Endothelial cell (in vitro differentiated cells): ENCODE measurements at regions not wholly inside any gene's neighbourhood (a gene's known extent, or its start where the extent isn't known, plus 50 kb on each side); places are given as distances from the start of the nearest gene placed in this dataset.

Experiments used
- DNase-seq: peaks from one replicate; pipeline ENCODE4 v3.0.0; 2021; ENCODE audit warnings: low spot score
- H3K27ac Mint-ChIP-seq: one replicate; pipeline ENCODE4 v1.8.0; 2021; ENCODE audit warnings: mixed read lengths, inconsistent platforms; ENCODE audit not compliant: unreplicated experiment
- H3K27me3 Mint-ChIP-seq: one replicate; pipeline ENCODE4 v1.8.0; 2021; ENCODE audit warnings: mild to moderate bottlenecking, moderate library complexity, mixed read lengths, inconsistent platforms; ENCODE audit not compliant: unreplicated experiment
- H3K36me3 Mint-ChIP-seq: one replicate; pipeline ENCODE4 v1.8.0; 2021; ENCODE audit warnings: mild to moderate bottlenecking, low read depth, mixed read lengths, inconsistent platforms; ENCODE audit not compliant: unreplicated experiment
- H3K4me1 Mint-ChIP-seq: one replicate; pipeline ENCODE4 v1.8.0; 2021; ENCODE audit warnings: mild to moderate bottlenecking, mixed read lengths, inconsistent platforms; ENCODE audit not compliant: unreplicated experiment
- H3K4me3 Mint-ChIP-seq: one replicate; pipeline ENCODE4 v1.8.0; 2021; ENCODE audit warnings: mild to moderate bottlenecking, mixed read lengths, inconsistent platforms; ENCODE audit not compliant: unreplicated experiment
- H3K9me3 Mint-ChIP-seq: one replicate; pipeline ENCODE4 v1.8.0; 2021; ENCODE audit warnings: mixed read lengths, inconsistent platforms; ENCODE audit not compliant: unreplicated experiment
- CTCF ChIP-seq: fragments of 200-600 bp; sonication (generic); IDR thresholded peaks from one replicate; pipeline ENCODE4 v1.5.0; 2021; ENCODE audit warnings: antibody characterized with exemption; ENCODE audit not compliant: unreplicated experiment

GRCh38 chr6:130755368-130756034 is 71.7 kb upstream of the SMLR1 start:
- H3K4me1 Mint-ChIP-seq, result no peaks in the 10 kb centered on the region
- no peak overlapping the region for H3K4me3 Mint-ChIP-seq
- no peaks in the 10 kb centered on the region for H3K27me3 Mint-ChIP-seq
- no peaks in the 10 kb centered on the region for H3K36me3 Mint-ChIP-seq
- no peak overlapping the region for H3K27ac Mint-ChIP-seq
- DNase-seq, result no peak
- no peak for TF ChIP-seq CTCF
- H3K9me3 Mint-ChIP-seq, result no peaks in the 10 kb centered on the region

GRCh38 chr6:130756824-130757223 is 70.4 kb upstream of the SMLR1 start:
- Mint-ChIP-seq H3K27me3 (no peaks in the 10 kb centered on the region), H3K27ac (no peak overlapping the region), H3K36me3 (no peaks in the 10 kb centered on the region), H3K4me3 (no peak overlapping the region), H3K9me3 (no peaks in the 10 kb centered on the region), H3K4me1 (no peaks in the 10 kb centered on the region)
- no peak for DNase-seq
- TF ChIP-seq CTCF, result no peak

GRCh38 chr6:130758813-130759212 is 68.4 kb upstream of the SMLR1 start:
- H3K27me3 Mint-ChIP-seq, result no peaks in the 10 kb centered on the region
- no peak overlapping the region for H3K4me3 Mint-ChIP-seq
- H3K4me1 Mint-ChIP-seq, result no peaks in the 10 kb centered on the region
- no peaks in the 10 kb centered on the region for H3K36me3 Mint-ChIP-seq
- no peak for DNase-seq
- TF ChIP-seq CTCF, result no peak
- no peak overlapping the region for H3K27ac Mint-ChIP-seq
- no peaks in the 10 kb centered on the region for H3K9me3 Mint-ChIP-seq

- DNase-seq, result peak; percentile 36
- H3K36me3 Mint-ChIP-seq, result no peaks in the 10 kb centered on the region
These were observed 67.2 kb upstream of the SMLR1 start for GRCh38 chr6:130760006-130760405.

More at GRCh38 chr6:130760006-130760405, 67.2 kb upstream of the SMLR1 start:
- peak; percentile 43 for TF ChIP-seq CTCF
- Mint-ChIP-seq H3K27me3 (no peaks in the 10 kb centered on the region), H3K4me1 (no peaks in the 10 kb centered on the region), H3K9me3 (no peaks in the 10 kb centered on the region), H3K27ac (no peak overlapping the region), H3K4me3 (no peak overlapping the region)
